ENCODE measurements at regions not wholly inside any gene's neighbourhood (a gene's known extent, or its start where the extent isn't known, plus 50 kb on each side); places are given as distances from the start of the nearest gene placed in this dataset.

DNA sequence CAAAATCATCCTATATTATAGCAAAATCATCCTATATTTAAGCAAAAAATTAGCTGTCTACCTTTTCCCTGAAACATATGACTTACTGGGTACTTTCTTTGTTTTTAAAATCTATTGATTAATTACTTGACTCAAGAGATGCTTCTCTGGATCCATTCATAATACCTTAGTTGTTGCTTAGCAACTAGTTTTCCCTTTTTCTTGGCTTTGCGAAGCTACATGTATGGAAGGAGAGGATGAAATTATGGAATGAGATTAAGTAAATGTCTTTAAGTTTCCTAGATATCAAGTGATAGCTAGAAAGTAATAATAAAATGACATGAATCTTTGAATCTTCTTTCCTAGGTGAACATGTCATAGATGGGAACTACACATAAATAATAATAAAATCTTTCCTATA, 1033.2 kb upstream of the FAM98A start:
- POLR2A ChIA-PET = no interaction called here
- CTCF ChIA-PET = no interaction called here
- Mint-ChIP-seq H3K9me3 (peaks cover 35% of the 10 kb centered on the region), H3K36me3 (peaks cover 24% of the 10 kb centered on the region), H3K27ac (no peak overlapping the region), H3K4me1 (no peaks in the 10 kb centered on the region), H3K27me3 (ENCODE audit: low read depth) (no peaks in the 10 kb centered on the region), H3K4me3 (no peak overlapping the region)
- ATAC-seq = no peak
- TF ChIP-seq, protein P1, sequence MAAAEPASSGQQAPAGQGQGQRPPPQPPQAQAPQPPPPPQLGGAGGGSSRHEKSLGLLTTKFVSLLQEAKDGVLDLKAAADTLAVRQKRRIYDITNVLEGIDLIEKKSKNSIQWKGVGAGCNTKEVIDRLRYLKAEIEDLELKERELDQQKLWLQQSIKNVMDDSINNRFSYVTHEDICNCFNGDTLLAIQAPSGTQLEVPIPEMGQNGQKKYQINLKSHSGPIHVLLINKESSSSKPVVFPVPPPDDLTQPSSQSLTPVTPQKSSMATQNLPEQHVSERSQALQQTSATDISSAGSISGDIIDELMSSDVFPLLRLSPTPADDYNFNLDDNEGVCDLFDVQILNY (CRISPR knock-in tag; IDR thresholded peaks at IDR 0.05) = no peak
- TF ChIP-seq PRRX2 (CRISPR knock-in tag; IDR thresholded peaks at IDR 0.05) (no peak), NR1H2 (CRISPR knock-in tag; IDR thresholded peaks at IDR 0.05) (no peak), RELA (CRISPR knock-in tag; IDR thresholded peaks at IDR 0.05; ENCODE audit: borderline replicate concordance) (no peak), ZNF423 (CRISPR knock-in tag; IDR thresholded peaks at IDR 0.05) (no peak), TEAD1 (CRISPR knock-in tag; IDR thresholded peaks at IDR 0.05) (no peak), TCF7 (CRISPR knock-in tag; IDR thresholded peaks at IDR 0.05; ENCODE audit: low read depth) (no peak), TEAD4 (CRISPR knock-in tag; IDR thresholded peaks at IDR 0.05) (no peak), NR2C2 (CRISPR knock-in tag; IDR thresholded peaks at IDR 0.05) (no peak)
- TF ChIP-seq, protein P2, sequence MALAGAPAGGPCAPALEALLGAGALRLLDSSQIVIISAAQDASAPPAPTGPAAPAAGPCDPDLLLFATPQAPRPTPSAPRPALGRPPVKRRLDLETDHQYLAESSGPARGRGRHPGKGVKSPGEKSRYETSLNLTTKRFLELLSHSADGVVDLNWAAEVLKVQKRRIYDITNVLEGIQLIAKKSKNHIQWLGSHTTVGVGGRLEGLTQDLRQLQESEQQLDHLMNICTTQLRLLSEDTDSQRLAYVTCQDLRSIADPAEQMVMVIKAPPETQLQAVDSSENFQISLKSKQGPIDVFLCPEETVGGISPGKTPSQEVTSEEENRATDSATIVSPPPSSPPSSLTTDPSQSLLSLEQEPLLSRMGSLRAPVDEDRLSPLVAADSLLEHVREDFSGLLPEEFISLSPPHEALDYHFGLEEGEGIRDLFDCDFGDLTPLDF (CRISPR knock-in tag; IDR thresholded peaks at IDR 0.05) = no peak
- TF ChIP-seq, protein P3, sequence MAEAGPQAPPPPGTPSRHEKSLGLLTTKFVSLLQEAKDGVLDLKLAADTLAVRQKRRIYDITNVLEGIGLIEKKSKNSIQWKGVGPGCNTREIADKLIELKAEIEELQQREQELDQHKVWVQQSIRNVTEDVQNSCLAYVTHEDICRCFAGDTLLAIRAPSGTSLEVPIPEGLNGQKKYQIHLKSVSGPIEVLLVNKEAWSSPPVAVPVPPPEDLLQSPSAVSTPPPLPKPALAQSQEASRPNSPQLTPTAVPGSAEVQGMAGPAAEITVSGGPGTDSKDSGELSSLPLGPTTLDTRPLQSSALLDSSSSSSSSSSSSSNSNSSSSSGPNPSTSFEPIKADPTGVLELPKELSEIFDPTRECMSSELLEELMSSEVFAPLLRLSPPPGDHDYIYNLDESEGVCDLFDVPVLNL (CRISPR knock-in tag; IDR thresholded peaks at IDR 0.05; ENCODE audit: borderline replicate concordance, low read depth) = no peak
- TF ChIP-seq, protein P4, sequence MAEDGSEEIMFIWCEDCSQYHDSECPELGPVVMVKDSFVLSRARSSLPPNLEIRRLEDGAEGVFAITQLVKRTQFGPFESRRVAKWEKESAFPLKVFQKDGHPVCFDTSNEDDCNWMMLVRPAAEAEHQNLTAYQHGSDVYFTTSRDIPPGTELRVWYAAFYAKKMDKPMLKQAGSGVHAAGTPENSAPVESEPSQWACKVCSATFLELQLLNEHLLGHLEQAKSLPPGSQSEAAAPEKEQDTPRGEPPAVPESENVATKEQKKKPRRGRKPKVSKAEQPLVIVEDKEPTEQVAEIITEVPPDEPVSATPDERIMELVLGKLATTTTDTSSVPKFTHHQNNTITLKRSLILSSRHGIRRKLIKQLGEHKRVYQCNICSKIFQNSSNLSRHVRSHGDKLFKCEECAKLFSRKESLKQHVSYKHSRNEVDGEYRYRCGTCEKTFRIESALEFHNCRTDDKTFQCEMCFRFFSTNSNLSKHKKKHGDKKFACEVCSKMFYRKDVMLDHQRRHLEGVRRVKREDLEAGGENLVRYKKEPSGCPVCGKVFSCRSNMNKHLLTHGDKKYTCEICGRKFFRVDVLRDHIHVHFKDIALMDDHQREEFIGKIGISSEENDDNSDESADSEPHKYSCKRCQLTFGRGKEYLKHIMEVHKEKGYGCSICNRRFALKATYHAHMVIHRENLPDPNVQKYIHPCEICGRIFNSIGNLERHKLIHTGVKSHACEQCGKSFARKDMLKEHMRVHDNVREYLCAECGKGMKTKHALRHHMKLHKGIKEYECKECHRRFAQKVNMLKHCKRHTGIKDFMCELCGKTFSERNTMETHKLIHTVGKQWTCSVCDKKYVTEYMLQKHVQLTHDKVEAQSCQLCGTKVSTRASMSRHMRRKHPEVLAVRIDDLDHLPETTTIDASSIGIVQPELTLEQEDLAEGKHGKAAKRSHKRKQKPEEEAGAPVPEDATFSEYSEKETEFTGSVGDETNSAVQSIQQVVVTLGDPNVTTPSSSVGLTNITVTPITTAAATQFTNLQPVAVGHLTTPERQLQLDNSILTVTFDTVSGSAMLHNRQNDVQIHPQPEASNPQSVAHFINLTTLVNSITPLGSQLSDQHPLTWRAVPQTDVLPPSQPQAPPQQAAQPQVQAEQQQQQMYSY (CRISPR knock-in tag; IDR thresholded peaks at IDR 0.05) = no peak
- DNase-seq (ENCODE audit: low spot score) = no peak

DNA sequence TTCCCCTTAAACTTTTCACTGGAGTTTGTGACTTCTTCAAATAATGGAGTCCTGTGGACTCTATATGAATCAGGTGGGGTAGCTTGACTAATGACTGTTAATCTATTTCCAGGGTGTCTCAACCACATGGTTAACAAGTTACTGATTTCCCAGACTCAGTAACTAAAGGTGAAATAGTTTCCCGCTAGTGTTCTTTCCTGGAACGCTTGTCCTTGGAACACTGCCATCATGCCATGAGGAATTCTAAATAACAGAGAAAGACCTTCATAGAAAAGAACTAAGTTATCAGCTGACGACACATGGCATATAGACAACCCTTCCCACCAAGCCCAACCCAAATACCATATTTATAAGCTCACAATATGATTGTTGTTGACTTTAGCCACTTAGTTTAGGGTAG, 1027.9 kb upstream of the FAM98A start:
- no peak overlapping the region for H3K27ac Mint-ChIP-seq
- no peak overlapping the region for H3K4me3 Mint-ChIP-seq
- H3K27me3 Mint-ChIP-seq (ENCODE audit: low read depth) = no peaks in the 10 kb centered on the region
- no peak for DNase-seq (ENCODE audit: low spot score)
- CTCF ChIA-PET = no interaction called here
- no peaks in the 10 kb centered on the region for H3K36me3 Mint-ChIP-seq
- POLR2A ChIA-PET = no interaction called here
- ATAC-seq = no peak
- H3K9me3 Mint-ChIP-seq = peaks cover 8% of the 10 kb centered on the region
- no peaks in the 10 kb centered on the region for H3K4me1 Mint-ChIP-seq
- TF ChIP-seq ZBTB21 (CRISPR knock-in tag; IDR thresholded peaks at IDR 0.05; ENCODE audit: borderline replicate concordance) (no peak), ZNF232 (CRISPR knock-in tag; IDR thresholded peaks at IDR 0.05) (no peak), GRHL2 (CRISPR knock-in tag; IDR thresholded peaks at IDR 0.05; ENCODE audit: insufficient replicate concordance, severe bottlenecking) (no peak), ESRRA (CRISPR knock-in tag; IDR thresholded peaks at IDR 0.05; ENCODE audit: borderline replicate concordance) (no peak)
- TF ChIP-seq, protein P5, sequence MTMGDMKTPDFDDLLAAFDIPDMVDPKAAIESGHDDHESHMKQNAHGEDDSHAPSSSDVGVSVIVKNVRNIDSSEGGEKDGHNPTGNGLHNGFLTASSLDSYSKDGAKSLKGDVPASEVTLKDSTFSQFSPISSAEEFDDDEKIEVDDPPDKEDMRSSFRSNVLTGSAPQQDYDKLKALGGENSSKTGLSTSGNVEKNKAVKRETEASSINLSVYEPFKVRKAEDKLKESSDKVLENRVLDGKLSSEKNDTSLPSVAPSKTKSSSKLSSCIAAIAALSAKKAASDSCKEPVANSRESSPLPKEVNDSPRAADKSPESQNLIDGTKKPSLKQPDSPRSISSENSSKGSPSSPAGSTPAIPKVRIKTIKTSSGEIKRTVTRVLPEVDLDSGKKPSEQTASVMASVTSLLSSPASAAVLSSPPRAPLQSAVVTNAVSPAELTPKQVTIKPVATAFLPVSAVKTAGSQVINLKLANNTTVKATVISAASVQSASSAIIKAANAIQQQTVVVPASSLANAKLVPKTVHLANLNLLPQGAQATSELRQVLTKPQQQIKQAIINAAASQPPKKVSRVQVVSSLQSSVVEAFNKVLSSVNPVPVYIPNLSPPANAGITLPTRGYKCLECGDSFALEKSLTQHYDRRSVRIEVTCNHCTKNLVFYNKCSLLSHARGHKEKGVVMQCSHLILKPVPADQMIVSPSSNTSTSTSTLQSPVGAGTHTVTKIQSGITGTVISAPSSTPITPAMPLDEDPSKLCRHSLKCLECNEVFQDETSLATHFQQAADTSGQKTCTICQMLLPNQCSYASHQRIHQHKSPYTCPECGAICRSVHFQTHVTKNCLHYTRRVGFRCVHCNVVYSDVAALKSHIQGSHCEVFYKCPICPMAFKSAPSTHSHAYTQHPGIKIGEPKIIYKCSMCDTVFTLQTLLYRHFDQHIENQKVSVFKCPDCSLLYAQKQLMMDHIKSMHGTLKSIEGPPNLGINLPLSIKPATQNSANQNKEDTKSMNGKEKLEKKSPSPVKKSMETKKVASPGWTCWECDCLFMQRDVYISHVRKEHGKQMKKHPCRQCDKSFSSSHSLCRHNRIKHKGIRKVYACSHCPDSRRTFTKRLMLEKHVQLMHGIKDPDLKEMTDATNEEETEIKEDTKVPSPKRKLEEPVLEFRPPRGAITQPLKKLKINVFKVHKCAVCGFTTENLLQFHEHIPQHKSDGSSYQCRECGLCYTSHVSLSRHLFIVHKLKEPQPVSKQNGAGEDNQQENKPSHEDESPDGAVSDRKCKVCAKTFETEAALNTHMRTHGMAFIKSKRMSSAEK (CRISPR knock-in tag; IDR thresholded peaks at IDR 0.05; ENCODE audit: borderline replicate concordance) = no peak
- TF ChIP-seq, protein P6, sequence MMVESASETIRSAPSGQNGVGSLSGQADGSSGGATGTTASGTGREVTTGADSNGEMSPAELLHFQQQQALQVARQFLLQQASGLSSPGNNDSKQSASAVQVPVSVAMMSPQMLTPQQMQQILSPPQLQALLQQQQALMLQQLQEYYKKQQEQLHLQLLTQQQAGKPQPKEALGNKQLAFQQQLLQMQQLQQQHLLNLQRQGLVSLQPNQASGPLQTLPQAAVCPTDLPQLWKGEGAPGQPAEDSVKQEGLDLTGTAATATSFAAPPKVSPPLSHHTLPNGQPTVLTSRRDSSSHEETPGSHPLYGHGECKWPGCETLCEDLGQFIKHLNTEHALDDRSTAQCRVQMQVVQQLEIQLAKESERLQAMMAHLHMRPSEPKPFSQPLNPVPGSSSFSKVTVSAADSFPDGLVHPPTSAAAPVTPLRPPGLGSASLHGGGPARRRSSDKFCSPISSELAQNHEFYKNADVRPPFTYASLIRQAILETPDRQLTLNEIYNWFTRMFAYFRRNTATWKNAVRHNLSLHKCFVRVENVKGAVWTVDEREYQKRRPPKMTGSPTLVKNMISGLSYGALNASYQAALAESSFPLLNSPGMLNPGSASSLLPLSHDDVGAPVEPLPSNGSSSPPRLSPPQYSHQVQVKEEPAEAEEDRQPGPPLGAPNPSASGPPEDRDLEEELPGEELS (CRISPR knock-in tag; IDR thresholded peaks at IDR 0.05) = no peak
- TF ChIP-seq, protein P7, sequence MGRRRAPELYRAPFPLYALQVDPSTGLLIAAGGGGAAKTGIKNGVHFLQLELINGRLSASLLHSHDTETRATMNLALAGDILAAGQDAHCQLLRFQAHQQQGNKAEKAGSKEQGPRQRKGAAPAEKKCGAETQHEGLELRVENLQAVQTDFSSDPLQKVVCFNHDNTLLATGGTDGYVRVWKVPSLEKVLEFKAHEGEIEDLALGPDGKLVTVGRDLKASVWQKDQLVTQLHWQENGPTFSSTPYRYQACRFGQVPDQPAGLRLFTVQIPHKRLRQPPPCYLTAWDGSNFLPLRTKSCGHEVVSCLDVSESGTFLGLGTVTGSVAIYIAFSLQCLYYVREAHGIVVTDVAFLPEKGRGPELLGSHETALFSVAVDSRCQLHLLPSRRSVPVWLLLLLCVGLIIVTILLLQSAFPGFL (CRISPR knock-in tag; IDR thresholded peaks at IDR 0.05; ENCODE audit: borderline replicate concordance) = no peak
- TF ChIP-seq, protein P8, sequence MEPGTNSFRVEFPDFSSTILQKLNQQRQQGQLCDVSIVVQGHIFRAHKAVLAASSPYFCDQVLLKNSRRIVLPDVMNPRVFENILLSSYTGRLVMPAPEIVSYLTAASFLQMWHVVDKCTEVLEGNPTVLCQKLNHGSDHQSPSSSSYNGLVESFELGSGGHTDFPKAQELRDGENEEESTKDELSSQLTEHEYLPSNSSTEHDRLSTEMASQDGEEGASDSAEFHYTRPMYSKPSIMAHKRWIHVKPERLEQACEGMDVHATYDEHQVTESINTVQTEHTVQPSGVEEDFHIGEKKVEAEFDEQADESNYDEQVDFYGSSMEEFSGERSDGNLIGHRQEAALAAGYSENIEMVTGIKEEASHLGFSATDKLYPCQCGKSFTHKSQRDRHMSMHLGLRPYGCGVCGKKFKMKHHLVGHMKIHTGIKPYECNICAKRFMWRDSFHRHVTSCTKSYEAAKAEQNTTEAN (CRISPR knock-in tag; IDR thresholded peaks at IDR 0.05) = no peak

Data from WTC11 (cell line).